ENCODE measurements at regions not wholly inside any gene's neighbourhood (a gene's known extent, or its start where the extent isn't known, plus 50 kb on each side); places are given as distances from the start of the nearest gene placed in this dataset.

DNA sequence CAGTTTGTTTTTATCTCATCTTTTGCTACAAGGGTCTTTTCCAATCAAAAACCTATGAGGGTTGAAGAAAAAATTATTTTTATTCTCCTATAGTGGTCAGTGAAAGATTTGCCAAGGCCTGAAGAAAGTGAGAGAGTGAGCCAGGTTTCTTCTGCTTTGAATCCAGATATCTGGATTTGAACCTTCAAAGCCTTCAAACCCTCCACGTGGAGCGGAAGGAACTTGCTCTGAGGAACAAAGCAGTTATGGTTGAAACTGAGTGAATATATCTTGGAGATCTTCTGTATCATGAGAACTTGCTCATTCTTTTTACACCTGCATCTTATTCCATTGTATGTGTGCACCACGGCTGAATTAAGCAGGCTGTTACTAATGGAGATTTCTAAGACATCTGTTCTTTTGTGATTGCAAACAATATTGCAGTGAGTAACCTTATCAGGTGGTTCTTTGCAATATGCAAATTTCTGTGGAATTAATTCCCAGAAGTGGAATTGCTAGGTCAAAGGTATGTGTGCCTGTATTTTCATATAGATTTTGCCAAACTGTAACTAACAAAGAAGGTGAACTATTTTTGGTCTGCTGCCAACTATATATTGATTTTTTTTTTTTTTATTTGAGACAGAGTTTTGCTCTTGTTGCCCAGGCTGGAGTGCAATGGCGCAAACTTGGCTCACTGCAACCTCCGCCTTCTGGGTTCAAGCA, 147.9 kb downstream of the B3GNT2 start:
- H3K9me3 ChIP-seq (ENCODE audit: low read length) = no peaks in the 10 kb centered on the region
- no peak overlapping the region for H2AFZ ChIP-seq (ENCODE audit: low read length)
- peaks cover 8% of the 10 kb centered on the region; the same call in 1 of the 2 replicates for H3F3A ChIP-seq (ENCODE audit: insufficient read depth, low read length)
- H3K79me2 ChIP-seq (ENCODE audit: insufficient read depth, low read length) = no peaks in the 10 kb centered on the region
- no peaks in the 10 kb centered on the region for H4K20me1 ChIP-seq (ENCODE audit: insufficient read depth, low read length)
- no peak overlapping the region for H3K4me3 ChIP-seq (ENCODE audit: low read depth, low read length, poor library complexity, severe bottlenecking)
- H3K9ac ChIP-seq (ENCODE audit: low read length) = no peak overlapping the region
- no peak overlapping the region for H3K4me2 ChIP-seq (ENCODE audit: low read length)
- H3K9me2 ChIP-seq (ENCODE audit: low read depth, low read length) = no peaks in the 10 kb centered on the region
- H3K4me1 ChIP-seq (ENCODE audit: insufficient read depth, low read length, severe bottlenecking) = no peaks in the 10 kb centered on the region
- H3K27ac ChIP-seq (ENCODE audit: low read depth, low read length, poor library complexity, severe bottlenecking) = no peak overlapping the region
- no peaks in the 10 kb centered on the region for H3K27me3 ChIP-seq (ENCODE audit: insufficient read depth, low read length)
- TF ChIP-seq, protein P1, sequence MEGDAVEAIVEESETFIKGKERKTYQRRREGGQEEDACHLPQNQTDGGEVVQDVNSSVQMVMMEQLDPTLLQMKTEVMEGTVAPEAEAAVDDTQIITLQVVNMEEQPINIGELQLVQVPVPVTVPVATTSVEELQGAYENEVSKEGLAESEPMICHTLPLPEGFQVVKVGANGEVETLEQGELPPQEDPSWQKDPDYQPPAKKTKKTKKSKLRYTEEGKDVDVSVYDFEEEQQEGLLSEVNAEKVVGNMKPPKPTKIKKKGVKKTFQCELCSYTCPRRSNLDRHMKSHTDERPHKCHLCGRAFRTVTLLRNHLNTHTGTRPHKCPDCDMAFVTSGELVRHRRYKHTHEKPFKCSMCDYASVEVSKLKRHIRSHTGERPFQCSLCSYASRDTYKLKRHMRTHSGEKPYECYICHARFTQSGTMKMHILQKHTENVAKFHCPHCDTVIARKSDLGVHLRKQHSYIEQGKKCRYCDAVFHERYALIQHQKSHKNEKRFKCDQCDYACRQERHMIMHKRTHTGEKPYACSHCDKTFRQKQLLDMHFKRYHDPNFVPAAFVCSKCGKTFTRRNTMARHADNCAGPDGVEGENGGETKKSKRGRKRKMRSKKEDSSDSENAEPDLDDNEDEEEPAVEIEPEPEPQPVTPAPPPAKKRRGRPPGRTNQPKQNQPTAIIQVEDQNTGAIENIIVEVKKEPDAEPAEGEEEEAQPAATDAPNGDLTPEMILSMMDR (IDR thresholded peaks at IDR 0.05; ENCODE audit: low read length) = no peak
- no peak for TF ChIP-seq EZH2 (IDR thresholded peaks at IDR 0.05; ENCODE audit: borderline replicate concordance, low read length)
- H3K36me3 ChIP-seq (ENCODE audit: insufficient read depth, low read length) = no peaks in the 10 kb centered on the region

DNA sequence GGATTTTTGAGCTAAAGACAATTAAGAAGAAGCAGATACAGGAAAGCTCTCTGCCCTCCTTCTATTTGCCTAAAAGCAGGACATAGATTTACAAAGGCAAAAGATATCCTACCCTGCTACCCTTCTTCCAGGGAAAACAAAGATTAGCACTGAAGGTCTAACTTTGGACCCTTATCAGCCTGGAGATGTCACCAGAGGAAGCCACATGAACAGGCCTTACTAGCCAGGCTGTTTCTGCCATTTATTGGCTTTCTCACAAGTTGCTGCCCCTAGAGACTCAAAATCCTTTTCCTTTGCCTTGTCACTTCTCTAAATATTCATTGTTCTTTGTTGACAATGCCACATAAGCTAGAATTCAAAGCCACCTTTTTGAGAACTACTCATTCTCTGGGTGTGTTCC, 147.3 kb downstream of the B3GNT2 start:
- H4K20me1 ChIP-seq (ENCODE audit: insufficient read depth, low read length) = no peaks in the 10 kb centered on the region
- no peaks in the 10 kb centered on the region for H3K79me2 ChIP-seq (ENCODE audit: insufficient read depth, low read length)
- H3K27me3 ChIP-seq (ENCODE audit: insufficient read depth, low read length) = no peaks in the 10 kb centered on the region
- no peak overlapping the region for H3K4me2 ChIP-seq (ENCODE audit: low read length)
- no peak overlapping the region for H2AFZ ChIP-seq (ENCODE audit: low read length)
- H3K4me1 ChIP-seq (ENCODE audit: insufficient read depth, low read length, severe bottlenecking) = no peaks in the 10 kb centered on the region
- no peak overlapping the region for H3K9ac ChIP-seq (ENCODE audit: low read length)
- H3K9me2 ChIP-seq (ENCODE audit: low read depth, low read length) = no peaks in the 10 kb centered on the region
- no peaks in the 10 kb centered on the region for H3K36me3 ChIP-seq (ENCODE audit: insufficient read depth, low read length)
- H3F3A ChIP-seq (ENCODE audit: insufficient read depth, low read length) = peaks cover 8% of the 10 kb centered on the region; the same call in 1 of the 2 replicates
- no peak overlapping the region for H3K4me3 ChIP-seq (ENCODE audit: low read depth, low read length, poor library complexity, severe bottlenecking)
- TF ChIP-seq, protein P1 (IDR thresholded peaks at IDR 0.05; ENCODE audit: low read length) = no peak
- no peak for TF ChIP-seq EZH2 (IDR thresholded peaks at IDR 0.05; ENCODE audit: borderline replicate concordance, low read length)
- no peaks in the 10 kb centered on the region for H3K9me3 ChIP-seq (ENCODE audit: low read length)
- no peak overlapping the region for H3K27ac ChIP-seq (ENCODE audit: low read depth, low read length, poor library complexity, severe bottlenecking)

DNA sequence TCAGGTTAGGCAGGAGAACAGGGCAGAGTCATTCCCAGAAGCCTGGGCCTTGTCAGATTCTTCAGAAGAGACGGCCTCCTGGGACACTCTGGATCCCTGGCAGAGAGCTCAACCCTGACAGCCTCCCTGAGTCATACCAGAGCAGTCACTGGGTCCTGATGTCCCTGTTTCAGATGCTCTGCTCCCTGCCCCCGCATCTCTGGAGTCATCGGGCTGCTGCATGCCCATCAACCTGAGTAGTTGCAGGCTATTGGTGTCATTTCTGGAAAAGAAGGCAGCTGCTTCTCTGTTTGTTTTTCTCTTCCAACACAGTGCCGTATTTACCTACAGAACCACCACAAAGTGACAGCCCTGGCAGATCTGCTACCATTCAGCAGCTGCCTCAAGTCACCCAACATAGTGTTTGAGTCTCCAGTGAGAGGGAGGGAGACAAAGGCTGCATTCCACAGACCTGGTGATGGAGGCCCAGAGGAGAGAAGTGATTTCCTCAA, 145.1 kb downstream of the B3GNT2 start:
- Histone ChIP-seq H3F3A (ENCODE audit: insufficient read depth, low read length) (peaks cover 8% of the 10 kb centered on the region; the same call in 1 of the 2 replicates), H3K9me2 (ENCODE audit: low read depth, low read length) (no peaks in the 10 kb centered on the region), H3K9ac (ENCODE audit: low read length) (no peak overlapping the region), H3K9me3 (ENCODE audit: low read length) (no peaks in the 10 kb centered on the region), H3K4me3 (ENCODE audit: low read depth, low read length, poor library complexity, severe bottlenecking) (no peak overlapping the region), H3K27me3 (ENCODE audit: insufficient read depth, low read length) (no peaks in the 10 kb centered on the region), H3K27ac (ENCODE audit: low read depth, low read length, poor library complexity, severe bottlenecking) (no peak overlapping the region), H3K79me2 (ENCODE audit: insufficient read depth, low read length) (no peaks in the 10 kb centered on the region), H3K4me1 (ENCODE audit: insufficient read depth, low read length, severe bottlenecking) (peaks cover under 1% of the 10 kb centered on the region), H4K20me1 (ENCODE audit: insufficient read depth, low read length) (no peaks in the 10 kb centered on the region), H2AFZ (ENCODE audit: low read length) (no peak overlapping the region), H3K36me3 (ENCODE audit: insufficient read depth, low read length) (no peaks in the 10 kb centered on the region), H3K4me2 (ENCODE audit: low read length) (no peak overlapping the region)
- TF ChIP-seq, protein P1 (IDR thresholded peaks at IDR 0.05; ENCODE audit: low read length) = no peak
- TF ChIP-seq EZH2 (IDR thresholded peaks at IDR 0.05; ENCODE audit: borderline replicate concordance, low read length) = no peak

Measured in OCI-LY1 (cell line).